Fibroblast of lung (primary cell): ENCODE measurements at regions not wholly inside any gene's neighbourhood (a gene's known extent, or its start where the extent isn't known, plus 50 kb on each side); places are given as distances from the start of the nearest gene placed in this dataset.

Experiments used
- DNase-seq, 2 donors: peaks; one replicate each; pipeline versions ENCODE4 v3.0.0 to v3.0.0-alpha.2; 2010; ENCODE audit warnings: low read depth in 2 of 2
- H2AFZ ChIP-seq: 2 replicates; pipeline ENCODE4 v1.5.1; 2012; ENCODE audit warnings: low read length, control low read depth, inconsistent platforms
- H3K27ac ChIP-seq: 2 replicates; pipeline ENCODE4 v1.5.1; 2011; ENCODE audit warnings: low read length, control low read depth; ENCODE audit not compliant: insufficient read depth
- H3K27me3 ChIP-seq: 2 replicates; pipeline ENCODE4 v1.5.1; 2011; ENCODE audit warnings: mild to moderate bottlenecking, low read length; ENCODE audit not compliant: control insufficient read depth, insufficient read depth
- H3K36me3 ChIP-seq: 2 replicates; pipeline ENCODE4 v1.5.1; 2011; ENCODE audit warnings: low read length; ENCODE audit not compliant: control insufficient read depth, insufficient read depth
- H3K4me1 ChIP-seq: 2 replicates; pipeline ENCODE4 v1.5.1; 2011; ENCODE audit warnings: low read length; ENCODE audit not compliant: control insufficient read depth, insufficient read depth; ENCODE audit errors: extremely low read depth
- H3K4me2 ChIP-seq: 2 replicates; pipeline ENCODE4 v1.5.1; 2011; ENCODE audit warnings: low read length, control low read depth; ENCODE audit not compliant: insufficient read depth; ENCODE audit errors: extremely low read depth
- H3K4me3 ChIP-seq, 4 experiments: fragments of 200-600 bp in 1 of 4; sonication (generic) in 1 of 4; replicated peaks in 1 of 4; 2 replicates each; pipeline ENCODE4 v1.5.1; 2011 to 2016; ENCODE audit warnings: low read length in 4 of 4, low read depth in 3 of 4, mild to moderate bottlenecking in 3 of 4, control low read depth in 2 of 4, inconsistent platforms in 1 of 4, mixed read lengths in 1 of 4; ENCODE audit not compliant: insufficient read depth in 1 of 4; ENCODE audit errors: control extremely low read depth in 1 of 4
- H3K79me2 ChIP-seq: 2 replicates; pipeline ENCODE4 v1.5.1; 2012; ENCODE audit warnings: mild to moderate bottlenecking, low read length, inconsistent platforms; ENCODE audit not compliant: control insufficient read depth, insufficient read depth
- H3K9ac ChIP-seq: 2 replicates; pipeline ENCODE4 v1.5.1; 2011; ENCODE audit warnings: mild to moderate bottlenecking, low read length, control low read depth; ENCODE audit not compliant: insufficient read depth
- H3K9me3 ChIP-seq: 2 replicates; pipeline ENCODE4 v1.5.1; 2012; ENCODE audit warnings: low read depth, low read length; ENCODE audit not compliant: control insufficient read depth, insufficient read depth
- H4K20me1 ChIP-seq: 2 replicates; pipeline ENCODE4 v1.5.1; 2011; ENCODE audit warnings: low read length; ENCODE audit not compliant: control insufficient read depth, insufficient read depth; ENCODE audit errors: extremely low read depth
- CTCF ChIP-seq, 2 donors: IDR thresholded peaks in 1 of 2; conservative IDR thresholded peaks in 1 of 2; 1 replicate in 1 of 2; 2 replicates in 1 of 2; pipeline ENCODE4 v1.5.1; 2011 to 2012; ENCODE audit warnings: low read length in 2 of 2, control low read depth in 1 of 2, inconsistent platforms in 1 of 2, low read depth in 1 of 2, mild to moderate bottlenecking in 1 of 2
- EZH2 ChIP-seq: IDR thresholded peaks from 2 replicates; pipeline ENCODE4 v1.5.1; 2012; ENCODE audit warnings: low read length, control low read depth, mild to moderate bottlenecking; ENCODE audit errors: missing control alignments

DNA sequence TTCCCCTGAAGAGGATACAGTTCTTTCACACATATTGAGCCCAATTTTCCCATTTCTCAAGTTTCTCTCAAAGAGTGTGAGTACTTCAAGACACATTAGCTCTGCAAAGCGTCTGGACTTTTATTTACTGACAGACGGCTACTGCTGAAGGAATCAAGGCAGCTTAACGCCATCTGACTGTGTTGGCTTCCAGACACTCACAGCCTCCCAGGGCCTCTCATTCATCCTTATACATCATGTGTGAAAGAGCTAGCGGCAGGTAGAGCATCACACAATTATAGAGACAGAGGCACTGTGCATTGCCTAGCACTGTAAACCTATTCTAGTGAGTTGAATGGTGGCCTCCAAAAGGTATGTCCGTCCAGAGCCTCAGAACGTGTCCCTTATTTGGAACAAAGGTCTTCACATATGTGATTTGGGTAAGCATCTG lies 284.1 kb upstream of the STT3B start:
- H3K79me2 ChIP-seq, result no peaks in the 10 kb centered on the region
- no peak overlapping the region for H2AFZ ChIP-seq
- H3K36me3 ChIP-seq, result no peaks in the 10 kb centered on the region
- TF ChIP-seq EZH2 (no peak), CTCF (conservative IDR thresholded peaks at IDR 0.05 in 1 of 2, IDR thresholded peaks at IDR 0.05 in 1 of 2; ENCODE audit: low read depth in 1 of 2, low read length in 2 of 2) (no peak)
- DNase-seq, result no peak
- H3K4me3 ChIP-seq, result no peak overlapping the region
- H4K20me1 ChIP-seq, result no peaks in the 10 kb centered on the region
- no peaks in the 10 kb centered on the region for H3K4me1 ChIP-seq
- no peaks in the 10 kb centered on the region for H3K27me3 ChIP-seq
- H3K4me2 ChIP-seq, result no peak overlapping the region
- no peaks in the 10 kb centered on the region for H3K9me3 ChIP-seq
- no peak overlapping the region for H3K27ac ChIP-seq
- H3K9ac ChIP-seq, result no peak overlapping the region

DNA sequence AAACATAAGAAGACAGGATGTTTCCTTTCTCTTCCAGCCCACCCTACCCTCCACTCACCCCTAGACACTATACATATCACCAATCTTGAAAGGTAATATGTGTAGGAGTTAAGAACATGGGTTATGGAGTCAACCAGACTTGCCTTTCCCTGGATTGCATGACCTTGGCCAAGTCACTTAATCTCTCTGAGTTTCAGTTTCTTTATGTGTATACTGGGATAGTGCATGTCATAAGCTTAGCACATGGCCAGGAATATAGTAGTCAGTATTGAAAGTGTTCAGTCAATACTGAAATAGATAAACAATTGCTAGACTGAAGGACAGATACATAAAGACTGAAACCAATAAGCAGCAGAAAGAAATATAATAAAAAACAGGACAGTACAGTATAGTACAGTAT lies 283.2 kb upstream of the STT3B start:
- Histone ChIP-seq H4K20me1 (no peaks in the 10 kb centered on the region), H3K4me3 (no peak overlapping the region), H3K27ac (no peak overlapping the region), H3K79me2 (no peaks in the 10 kb centered on the region), H3K9me3 (no peaks in the 10 kb centered on the region), H3K36me3 (no peaks in the 10 kb centered on the region), H3K4me1 (no peaks in the 10 kb centered on the region), H3K9ac (no peak overlapping the region), H3K4me2 (no peak overlapping the region), H3K27me3 (no peaks in the 10 kb centered on the region), H2AFZ (no peak overlapping the region)
- TF ChIP-seq EZH2, result no peak
- DNase-seq, result no peak

DNA sequence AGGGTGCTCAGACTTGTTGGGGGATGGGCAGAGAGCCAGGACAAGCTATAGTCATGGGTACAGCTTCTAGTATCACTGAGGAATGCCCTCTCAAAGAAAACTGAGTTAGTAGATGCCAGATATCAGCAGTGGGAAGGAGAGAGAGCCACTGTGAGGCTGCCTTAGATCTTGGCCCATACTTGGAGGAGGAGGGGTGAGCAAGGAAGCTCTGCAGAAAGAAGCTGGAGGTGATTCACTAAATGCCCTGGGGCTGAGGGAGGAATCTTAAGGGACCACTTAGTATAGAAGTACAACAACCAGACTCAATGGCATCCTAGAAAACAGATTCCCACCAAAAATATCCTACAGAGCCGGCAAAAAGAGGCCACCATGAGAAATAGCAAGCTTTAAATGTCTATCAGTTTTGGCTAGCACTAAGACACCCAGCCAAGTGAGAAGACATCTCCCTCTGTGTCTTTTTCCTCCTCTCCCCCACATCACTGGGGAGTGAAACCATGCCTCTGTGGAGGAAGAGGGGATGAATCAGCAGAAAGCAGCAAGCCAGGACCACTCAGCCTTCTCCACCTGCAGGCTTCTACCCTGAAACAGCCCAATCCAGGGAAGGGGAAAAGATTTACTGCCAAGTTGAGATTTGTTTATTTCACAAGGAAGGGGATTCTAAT lies 282.5 kb upstream of the STT3B start:
- TF ChIP-seq EZH2, result no peak
- TF ChIP-seq CTCF (conservative IDR thresholded peaks at IDR 0.05 in 1 of 2, IDR thresholded peaks at IDR 0.05 in 1 of 2; ENCODE audit: low read depth in 1 of 2, low read length in 2 of 2), result no peak
- peak in 1 of 2 donors; percentile 18 for DNase-seq
- no peak overlapping the region for H3K4me2 ChIP-seq
- H3K79me2 ChIP-seq, result no peaks in the 10 kb centered on the region
- H3K9ac ChIP-seq, result no peak overlapping the region
- H3K27ac ChIP-seq, result no peak overlapping the region
- no peaks in the 10 kb centered on the region for H3K27me3 ChIP-seq
- H2AFZ ChIP-seq, result no peak overlapping the region
- no peaks in the 10 kb centered on the region for H3K36me3 ChIP-seq
- H3K4me3 ChIP-seq, result no peak overlapping the region
- no peaks in the 10 kb centered on the region for H3K4me1 ChIP-seq
- no peaks in the 10 kb centered on the region for H3K9me3 ChIP-seq
- H4K20me1 ChIP-seq, result no peaks in the 10 kb centered on the region
